HAP-1 (cell line): ENCODE measurements at regions not wholly inside any gene's neighbourhood (a gene's known extent, or its start where the extent isn't known, plus 50 kb on each side); places are given as distances from the start of the nearest gene placed in this dataset.
"Not testable (repeated sequence)": the region's sequence is repeated elsewhere in the genome, so short reads cannot be mapped to it uniquely, and the experiment has no call there.

Experiments
- DNase-seq, 2 experiments: peaks; one replicate each; pipeline ENCODE4 v3.0.0-alpha.2; 2016 to 2020; ENCODE audit warnings: low spot score in 2 of 2
- H3K27me3 ChIP-seq: fragments of 250-450 bp; sonication (Bioruptor Pico); 2 replicates; pipeline ENCODE4 v1.5.1; 2020; ENCODE audit warnings: low read depth, mild to moderate bottlenecking, moderate library complexity
- H3K36me3 ChIP-seq: fragments of 250-450 bp; sonication (Bioruptor Pico); replicated peaks from 2 replicates; pipeline ENCODE4 v1.5.1; 2020; ENCODE audit warnings: mild to moderate bottlenecking
- H3K4me1 ChIP-seq: fragments of 250-450 bp; sonication (Bioruptor Pico); 2 replicates; pipeline ENCODE4 v1.5.1; 2020; ENCODE audit warnings: mild to moderate bottlenecking
- H3K4me3 ChIP-seq: fragments of 250-450 bp; sonication (Bioruptor Pico); 2 replicates; pipeline ENCODE4 v1.5.1; 2020; ENCODE audit warnings: mild to moderate bottlenecking, moderate library complexity
- H3K9me3 ChIP-seq: fragments of 250-450 bp; sonication (Bioruptor Pico); 2 replicates; pipeline ENCODE4 v1.5.1; 2020; ENCODE audit warnings: mild to moderate bottlenecking, moderate library complexity
- in situ Hi-C: fragments of 300-500 bp; cut with MboI; formaldehyde crosslinking; loops from 3 replicates; pipeline ENCODE4 v1.14.3; 2020; ENCODE audit warnings: low sequenced_read_pairs, inconsistent platforms, mixed read lengths

GRCh38 chr18:60911504-60911903 is 421.7 kb upstream of the CDH20 start:
- Histone ChIP-seq H3K4me3 (no peak overlapping the region), H3K27me3 (no peaks in the 10 kb centered on the region), H3K36me3 (no peaks in the 10 kb centered on the region), H3K4me1 (no peaks in the 10 kb centered on the region), H3K9me3 (no peaks in the 10 kb centered on the region)
- DNase-seq, result no peak
- in situ Hi-C loops, result no loop called here

GRCh38 chr18:60915160-60915559 is 418.1 kb upstream of the CDH20 start:
- DNase-seq, result no peak
- Histone ChIP-seq H3K9me3 (no peaks in the 10 kb centered on the region), H3K4me3 (no peak overlapping the region), H3K27me3 (no peaks in the 10 kb centered on the region), H3K4me1 (no peaks in the 10 kb centered on the region), H3K36me3 (no peaks in the 10 kb centered on the region)
- in situ Hi-C loops, result no loop called here

GRCh38 chr18:60918862-60919261 is 414.4 kb upstream of the CDH20 start:
- H3K27me3 ChIP-seq, H3K36me3 ChIP-seq, in situ Hi-C loops, H3K9me3 ChIP-seq, H3K4me1 ChIP-seq, H3K4me3 ChIP-seq, DNase-seq: not testable (repeated sequence)

GRCh38 chr18:60925892-60926291 is 407.3 kb upstream of the CDH20 start:
- no peaks in the 10 kb centered on the region for H3K27me3 ChIP-seq
- in situ Hi-C loops, result no loop called here

GRCh38 chr18:60929966-60930365 is 403.3 kb upstream of the CDH20 start:
- Histone ChIP-seq H3K36me3 (no peaks in the 10 kb centered on the region), H3K4me1 (no peaks in the 10 kb centered on the region), H3K4me3 (no peak overlapping the region), H3K27me3 (no peaks in the 10 kb centered on the region), H3K9me3 (no peaks in the 10 kb centered on the region)
- no peak for DNase-seq
- in situ Hi-C loops, result no loop called here

More at GRCh38 chr18:60925892-60926291, 407.3 kb upstream of the CDH20 start:
- DNase-seq, result no peak
- Histone ChIP-seq H3K36me3 (no peaks in the 10 kb centered on the region), H3K4me1 (no peaks in the 10 kb centered on the region), H3K9me3 (no peaks in the 10 kb centered on the region), H3K4me3 (no peak overlapping the region)

GRCh38 chr18:60935041-60935910 is 398.0 kb upstream of the CDH20 start:
- H3K9me3 ChIP-seq, result no peaks in the 10 kb centered on the region
- in situ Hi-C loops, result no loop called here
- no peak for DNase-seq
- no peak overlapping the region for H3K4me3 ChIP-seq
- no peaks in the 10 kb centered on the region for H3K27me3 ChIP-seq
- H3K4me1 ChIP-seq, result no peaks in the 10 kb centered on the region
- no peaks in the 10 kb centered on the region for H3K36me3 ChIP-seq

GRCh38 chr18:60936101-60936500 is 397.1 kb upstream of the CDH20 start:
- H3K4me1 ChIP-seq, result no peaks in the 10 kb centered on the region
- in situ Hi-C loops, result no loop called here

GRCh38 chr18:60943297-60943696 is 389.9 kb upstream of the CDH20 start:
- Histone ChIP-seq H3K27me3 (no peaks in the 10 kb centered on the region), H3K9me3 (no peaks in the 10 kb centered on the region), H3K36me3 (no peaks in the 10 kb centered on the region), H3K4me1 (no peaks in the 10 kb centered on the region), H3K4me3 (no peak overlapping the region)
- no peak for DNase-seq
- in situ Hi-C loops, result no loop called here

More at GRCh38 chr18:60936101-60936500, 397.1 kb upstream of the CDH20 start:
- DNase-seq, result no peak
- Histone ChIP-seq H3K4me3 (no peak overlapping the region), H3K9me3 (no peaks in the 10 kb centered on the region), H3K27me3 (no peaks in the 10 kb centered on the region), H3K36me3 (no peaks in the 10 kb centered on the region)

GRCh38 chr18:60950634-60951033 is 382.6 kb upstream of the CDH20 start:
- Histone ChIP-seq H3K36me3 (no peaks in the 10 kb centered on the region), H3K4me3 (no peak overlapping the region), H3K4me1 (no peaks in the 10 kb centered on the region), H3K9me3 (no peaks in the 10 kb centered on the region), H3K27me3 (no peaks in the 10 kb centered on the region)
- in situ Hi-C loops, result no loop called here
- DNase-seq, result no peak

- H3K4me1 ChIP-seq, result no peaks in the 10 kb centered on the region
- no peak for DNase-seq
- H3K27me3 ChIP-seq, result no peaks in the 10 kb centered on the region
- in situ Hi-C loops, result no loop called here
- no peaks in the 10 kb centered on the region for H3K9me3 ChIP-seq
- no peaks in the 10 kb centered on the region for H3K36me3 ChIP-seq
- H3K4me3 ChIP-seq, result no peak overlapping the region
Observed at GRCh38 chr18:60951091-60951490, 382.1 kb upstream of the CDH20 start.

- H3K27me3 ChIP-seq, result no peaks in the 10 kb centered on the region
Observed at GRCh38 chr18:60962625-60963024, 370.6 kb upstream of the CDH20 start.

GRCh38 chr18:60965856-60966255 is 367.4 kb upstream of the CDH20 start:
- in situ Hi-C loops, result no loop called here
- DNase-seq, result no peak

More at GRCh38 chr18:60962625-60963024, 370.6 kb upstream of the CDH20 start:
- Histone ChIP-seq H3K4me3 (no peak overlapping the region), H3K36me3 (no peaks in the 10 kb centered on the region), H3K4me1 (no peaks in the 10 kb centered on the region), H3K9me3 (no peaks in the 10 kb centered on the region)
- DNase-seq, result no peak
- in situ Hi-C loops, result no loop called here

GRCh38 chr18:60966876-60967275 is 366.4 kb upstream of the CDH20 start:
- no peaks in the 10 kb centered on the region for H3K36me3 ChIP-seq
- H3K9me3 ChIP-seq, result no peaks in the 10 kb centered on the region
- H3K4me1 ChIP-seq, result no peaks in the 10 kb centered on the region
- DNase-seq, result no peak
- in situ Hi-C loops, result no loop called here
- H3K4me3 ChIP-seq, result no peak overlapping the region
- no peaks in the 10 kb centered on the region for H3K27me3 ChIP-seq

More at GRCh38 chr18:60965856-60966255, 367.4 kb upstream of the CDH20 start:
- H3K27me3 ChIP-seq, result no peaks in the 10 kb centered on the region
- H3K4me3 ChIP-seq, result no peak overlapping the region
- H3K9me3 ChIP-seq, result no peaks in the 10 kb centered on the region
- no peaks in the 10 kb centered on the region for H3K36me3 ChIP-seq
- H3K4me1 ChIP-seq, result no peaks in the 10 kb centered on the region

GRCh38 chr18:60975420-60975819 is 357.8 kb upstream of the CDH20 start:
- Histone ChIP-seq H3K4me1 (no peaks in the 10 kb centered on the region), H3K36me3 (no peaks in the 10 kb centered on the region), H3K27me3 (no peaks in the 10 kb centered on the region), H3K9me3 (no peaks in the 10 kb centered on the region), H3K4me3 (no peak overlapping the region)
- in situ Hi-C loops, result no loop called here
- no peak for DNase-seq
